PFSK-1 (cell line): ENCODE measurements at regions not wholly inside any gene's neighbourhood (a gene's known extent, or its start where the extent isn't known, plus 50 kb on each side); places are given as distances from the start of the nearest gene placed in this dataset.

Experiments used
- FOXP2 ChIP-seq: optimal IDR thresholded peaks from 2 replicates; pipeline ENCODE3; 2011; ENCODE audit warnings: borderline replicate concordance, control low read depth, inconsistent platforms; ENCODE audit not compliant: insufficient read depth; ENCODE audit errors: extremely low read length, extremely low read depth
- POLR2AphosphoS5 ChIP-seq: IDR thresholded peaks from 2 replicates; pipeline ENCODE4 v1.6.1; 2012; ENCODE audit warnings: low read depth, mild to moderate bottlenecking, control low read depth, low read length, moderate library complexity
- SIN3A ChIP-seq: IDR thresholded peaks from 2 replicates; pipeline ENCODE4 v1.6.1; 2012; ENCODE audit warnings: mild to moderate bottlenecking, low read length, moderate library complexity, borderline replicate concordance; ENCODE audit not compliant: insufficient read depth
- TAF1 ChIP-seq: IDR thresholded peaks from 2 replicates; pipeline ENCODE4 v1.6.1; 2012; ENCODE audit warnings: low read length, control low read depth, borderline replicate concordance; ENCODE audit not compliant: insufficient read depth
- TF ChIP-seq, protein P1 (sequence below), 2 experiments: IDR thresholded peaks; 2 replicates each; pipeline versions ENCODE4 v1.6.1 to v1.8.0; 2011 to 2012; ENCODE audit warnings: low read depth in 2 of 2, low read length in 2 of 2, control low read depth in 1 of 2, inconsistent platforms in 1 of 2, mild to moderate bottlenecking in 1 of 2, moderate library complexity in 1 of 2; ENCODE audit not compliant: insufficient read depth in 1 of 2

GRCh38 chr12:58566599-58566998 lies 353.7 kb downstream of the LRIG3 start:
- no peak for TF ChIP-seq SIN3A
- no peak for TF ChIP-seq POLR2AphosphoS5
- TF ChIP-seq FOXP2 = no peak
- TF ChIP-seq, protein P1, sequence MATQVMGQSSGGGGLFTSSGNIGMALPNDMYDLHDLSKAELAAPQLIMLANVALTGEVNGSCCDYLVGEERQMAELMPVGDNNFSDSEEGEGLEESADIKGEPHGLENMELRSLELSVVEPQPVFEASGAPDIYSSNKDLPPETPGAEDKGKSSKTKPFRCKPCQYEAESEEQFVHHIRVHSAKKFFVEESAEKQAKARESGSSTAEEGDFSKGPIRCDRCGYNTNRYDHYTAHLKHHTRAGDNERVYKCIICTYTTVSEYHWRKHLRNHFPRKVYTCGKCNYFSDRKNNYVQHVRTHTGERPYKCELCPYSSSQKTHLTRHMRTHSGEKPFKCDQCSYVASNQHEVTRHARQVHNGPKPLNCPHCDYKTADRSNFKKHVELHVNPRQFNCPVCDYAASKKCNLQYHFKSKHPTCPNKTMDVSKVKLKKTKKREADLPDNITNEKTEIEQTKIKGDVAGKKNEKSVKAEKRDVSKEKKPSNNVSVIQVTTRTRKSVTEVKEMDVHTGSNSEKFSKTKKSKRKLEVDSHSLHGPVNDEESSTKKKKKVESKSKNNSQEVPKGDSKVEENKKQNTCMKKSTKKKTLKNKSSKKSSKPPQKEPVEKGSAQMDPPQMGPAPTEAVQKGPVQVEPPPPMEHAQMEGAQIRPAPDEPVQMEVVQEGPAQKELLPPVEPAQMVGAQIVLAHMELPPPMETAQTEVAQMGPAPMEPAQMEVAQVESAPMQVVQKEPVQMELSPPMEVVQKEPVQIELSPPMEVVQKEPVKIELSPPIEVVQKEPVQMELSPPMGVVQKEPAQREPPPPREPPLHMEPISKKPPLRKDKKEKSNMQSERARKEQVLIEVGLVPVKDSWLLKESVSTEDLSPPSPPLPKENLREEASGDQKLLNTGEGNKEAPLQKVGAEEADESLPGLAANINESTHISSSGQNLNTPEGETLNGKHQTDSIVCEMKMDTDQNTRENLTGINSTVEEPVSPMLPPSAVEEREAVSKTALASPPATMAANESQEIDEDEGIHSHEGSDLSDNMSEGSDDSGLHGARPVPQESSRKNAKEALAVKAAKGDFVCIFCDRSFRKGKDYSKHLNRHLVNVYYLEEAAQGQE (IDR thresholded peaks at IDR 0.05; ENCODE audit: insufficient read depth in 1 of 2, low read depth in 2 of 2, low read length in 2 of 2) = no peak
- TF ChIP-seq TAF1 = no peak
